NCI-H1092 treated with DMSO at 0.1 percent for 48 hours (cell line): ENCODE measurements at regions not wholly inside any gene's neighbourhood (a gene's known extent, or its start where the extent isn't known, plus 50 kb on each side); places are given as distances from the start of the nearest gene placed in this dataset.
A peak's percentile ranks its signal among the peaks of the same experiment; 100 is the strongest.

Experiments
- DNase-seq: peaks from one replicate; lab custom pipeline; 2025; lab: John Stamatoyannopoulos, UW

DNA sequence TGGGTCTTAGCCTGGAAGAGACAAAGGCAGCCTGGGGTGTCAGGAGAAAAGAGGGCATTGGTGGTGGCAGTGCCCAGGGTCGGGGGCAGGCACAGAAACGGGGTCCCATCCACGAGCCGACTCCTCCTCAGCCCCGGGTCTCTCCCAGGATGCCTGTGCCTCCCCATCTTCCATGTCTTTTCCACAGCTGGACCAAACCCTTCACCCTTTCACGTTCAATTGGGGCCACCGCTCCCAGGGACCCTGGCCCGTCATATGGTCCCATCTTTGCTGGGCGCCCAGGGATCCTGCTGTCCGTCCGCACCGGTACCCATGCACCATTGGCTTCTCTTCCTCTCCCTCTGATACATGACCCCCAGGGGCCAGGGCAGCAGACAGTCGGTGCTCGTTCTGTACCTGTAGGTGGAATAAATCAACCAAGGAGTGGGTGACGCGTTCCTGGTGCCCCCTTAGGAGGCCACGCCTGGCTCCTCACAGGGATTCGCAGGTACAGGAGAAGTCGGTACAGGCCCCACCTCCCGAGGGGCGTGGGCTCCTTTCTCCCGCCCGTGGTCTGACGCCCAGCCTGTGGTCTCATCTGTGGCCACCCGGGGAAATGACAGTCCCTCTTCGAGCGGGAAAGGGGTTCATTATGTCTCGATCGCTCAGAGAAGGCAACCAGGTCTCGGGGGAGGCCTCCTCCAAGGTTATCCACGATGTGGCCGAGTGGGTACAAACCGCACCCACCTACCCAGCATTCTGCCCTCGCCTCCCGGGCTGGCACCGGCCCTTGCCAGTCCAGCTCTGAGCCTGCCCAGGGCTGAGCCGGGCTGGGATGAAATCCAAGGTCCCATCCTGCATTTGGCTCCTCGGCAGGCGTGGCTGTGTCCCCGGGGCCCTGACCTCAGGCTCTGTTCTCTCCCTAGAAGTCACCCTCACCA lies 1493.6 kb downstream of the BRD1 start:
- DNase-seq = no peak

DNA sequence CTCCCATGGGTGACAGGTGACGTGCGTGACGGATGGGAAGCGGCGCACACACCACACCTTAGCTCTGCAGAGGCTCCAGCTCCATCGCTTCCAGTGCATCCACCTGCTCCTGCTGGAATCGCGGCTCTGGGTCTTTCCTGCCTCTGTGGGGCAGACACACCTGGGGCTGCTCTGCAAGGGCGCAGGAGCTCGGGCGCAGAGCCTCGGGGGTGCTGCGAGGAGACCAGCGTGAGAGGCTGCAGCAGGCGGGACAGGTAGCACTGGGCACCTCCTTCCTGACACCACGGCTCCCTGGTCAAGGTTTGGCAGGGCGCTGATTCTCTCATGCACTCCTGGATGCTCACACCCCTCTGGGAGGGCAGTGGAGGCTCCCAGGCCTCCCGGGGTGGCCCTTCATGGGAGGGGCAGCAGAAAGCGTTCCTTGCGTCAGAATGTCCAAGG lies 1494.3 kb downstream of the BRD1 start:
- DNase-seq = no peak

DNA sequence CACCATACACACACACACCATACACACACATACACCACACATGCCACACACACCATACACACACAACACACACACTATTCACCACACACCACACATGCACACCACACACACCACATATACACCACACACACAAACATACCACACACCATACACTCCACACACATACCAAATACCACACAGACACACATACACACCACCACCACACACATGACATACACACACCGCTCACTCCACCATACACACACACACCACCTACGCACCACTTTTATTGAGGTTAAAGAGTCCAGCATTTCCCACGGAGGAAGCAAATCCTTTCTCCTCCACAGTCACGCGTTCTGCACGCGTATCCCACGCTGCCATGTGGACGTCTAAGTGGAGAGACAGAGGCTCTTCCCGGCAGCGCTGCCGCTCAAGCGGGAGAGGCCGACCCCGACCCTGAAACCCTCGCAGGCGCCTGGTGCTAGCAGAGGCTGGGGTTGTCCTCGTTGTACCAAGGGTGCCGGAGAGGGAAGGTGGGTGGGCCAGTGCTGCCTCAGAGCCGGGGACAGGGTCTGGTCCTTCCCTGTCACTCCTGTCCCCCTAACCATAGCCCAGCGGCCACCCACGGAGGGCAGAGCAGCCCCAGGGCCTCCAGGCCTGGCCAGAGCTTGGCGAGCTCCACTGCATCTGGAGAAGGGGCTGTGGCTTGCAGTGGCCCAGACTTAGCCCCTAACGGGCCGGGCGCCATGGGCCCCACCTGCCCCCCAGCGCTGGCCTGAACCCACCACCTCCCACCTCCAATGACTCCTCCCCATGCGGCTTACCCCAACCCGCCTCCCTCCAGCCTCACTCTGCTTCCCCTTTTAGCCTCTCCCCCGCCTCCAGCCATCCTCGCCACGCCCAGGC lies 1495.0 kb downstream of the BRD1 start:
- DNase-seq = no peak

DNA sequence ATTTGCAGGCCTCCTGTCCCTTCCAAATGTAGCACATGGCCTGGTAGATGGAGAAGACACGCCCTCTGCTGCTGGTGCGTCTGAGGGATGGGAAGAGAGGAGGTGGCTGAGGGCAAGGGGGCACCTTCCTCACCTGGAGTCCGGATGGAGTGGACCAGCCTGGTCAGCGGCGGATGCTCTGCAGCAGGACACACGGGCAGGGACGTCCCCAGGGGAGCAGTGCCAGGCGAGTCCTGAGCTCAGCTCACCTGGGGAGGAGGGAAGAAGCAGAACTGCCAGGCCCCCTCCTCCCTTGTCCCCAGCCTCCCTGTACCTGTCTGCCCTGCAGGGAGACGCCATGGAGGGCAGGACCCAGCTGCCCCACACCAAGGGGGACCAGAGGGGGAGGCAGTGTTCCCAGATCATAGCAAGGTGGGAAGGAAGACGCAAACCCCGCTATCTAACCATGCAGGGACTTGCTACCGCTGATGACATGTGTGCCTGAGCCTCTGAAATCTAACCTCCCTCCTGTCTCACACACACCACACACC lies 1495.9 kb downstream of the BRD1 start:
- DNase-seq = no peak

DNA sequence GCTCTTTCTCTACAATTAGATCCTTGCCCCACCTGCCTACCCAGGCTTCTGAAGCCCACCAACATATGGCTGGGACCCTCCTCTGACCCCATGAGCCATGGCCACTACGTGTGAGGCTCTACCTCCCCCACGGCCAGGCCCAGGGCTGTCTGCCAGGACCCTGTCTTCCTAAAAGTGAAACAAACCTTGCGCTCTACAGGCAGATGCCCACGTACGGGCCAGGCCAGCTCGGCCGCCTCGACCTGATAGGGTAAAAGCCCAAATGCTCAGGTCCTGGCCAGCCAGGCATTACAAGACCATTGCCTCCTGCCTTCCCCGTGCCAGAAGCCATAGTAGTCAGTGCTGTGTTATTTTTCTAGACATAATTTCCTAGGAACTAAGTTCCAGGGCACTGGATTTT lies 1496.4 kb downstream of the BRD1 start:
- no peak for DNase-seq

DNA sequence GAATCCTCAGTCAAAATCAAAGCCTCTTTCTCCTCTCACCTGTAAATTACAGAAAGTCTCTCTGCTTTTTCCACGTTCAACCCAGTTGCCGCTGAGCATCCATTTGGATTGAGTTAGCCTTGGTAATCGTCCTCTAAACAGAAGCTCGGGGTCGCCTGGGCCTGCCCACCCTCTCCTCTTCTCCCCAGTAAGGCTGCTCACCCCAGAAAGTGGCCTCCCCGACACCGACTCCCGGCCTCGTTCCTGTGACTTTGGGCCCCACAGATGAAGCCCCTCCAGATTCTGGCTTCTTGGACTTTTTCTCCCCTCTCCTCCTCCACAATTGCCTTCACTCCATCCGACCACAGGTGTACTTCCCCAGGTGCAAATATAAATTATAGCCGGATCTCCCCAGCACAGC lies 1500.0 kb downstream of the BRD1 start:
- DNase-seq = no peak

DNA sequence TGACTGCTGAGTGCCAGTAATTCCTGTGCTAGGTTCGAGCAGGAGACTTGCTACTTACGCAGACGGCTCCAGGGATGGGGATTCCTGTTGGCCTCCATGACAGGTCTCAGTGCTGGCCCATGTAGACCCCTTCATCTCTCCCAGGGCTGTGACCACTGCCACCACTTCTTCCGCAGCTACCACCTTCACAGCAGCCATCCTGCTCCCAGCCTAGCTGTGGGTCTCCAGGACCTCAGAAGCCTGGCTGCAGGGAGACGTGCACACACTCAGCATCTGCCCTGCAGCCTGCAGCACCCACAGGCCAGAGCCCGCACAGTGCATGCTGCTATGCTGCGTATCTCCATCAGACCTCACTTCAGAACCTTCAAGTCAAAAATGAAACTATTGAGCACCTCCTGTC lies 1503.9 kb downstream of the BRD1 start:
- no peak for DNase-seq

DNA sequence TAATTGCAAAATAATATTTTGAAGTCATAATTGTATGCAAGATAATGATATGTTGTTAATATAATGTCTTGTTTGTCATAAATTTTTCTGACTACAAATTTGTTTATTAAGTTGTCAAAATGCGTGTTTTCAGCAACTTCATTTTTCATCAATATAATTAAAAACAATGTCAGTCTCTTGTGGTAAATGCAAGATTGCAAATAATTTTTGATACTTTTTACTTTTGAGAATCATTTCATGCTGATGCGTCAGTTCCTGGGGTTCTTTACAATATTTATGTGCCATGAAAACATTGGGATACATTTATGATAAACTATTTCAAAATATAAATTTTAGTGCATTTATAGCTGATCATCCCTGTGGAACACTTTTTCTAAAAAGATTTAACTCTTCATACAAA lies 1504.8 kb downstream of the BRD1 start:
- no peak for DNase-seq

DNA sequence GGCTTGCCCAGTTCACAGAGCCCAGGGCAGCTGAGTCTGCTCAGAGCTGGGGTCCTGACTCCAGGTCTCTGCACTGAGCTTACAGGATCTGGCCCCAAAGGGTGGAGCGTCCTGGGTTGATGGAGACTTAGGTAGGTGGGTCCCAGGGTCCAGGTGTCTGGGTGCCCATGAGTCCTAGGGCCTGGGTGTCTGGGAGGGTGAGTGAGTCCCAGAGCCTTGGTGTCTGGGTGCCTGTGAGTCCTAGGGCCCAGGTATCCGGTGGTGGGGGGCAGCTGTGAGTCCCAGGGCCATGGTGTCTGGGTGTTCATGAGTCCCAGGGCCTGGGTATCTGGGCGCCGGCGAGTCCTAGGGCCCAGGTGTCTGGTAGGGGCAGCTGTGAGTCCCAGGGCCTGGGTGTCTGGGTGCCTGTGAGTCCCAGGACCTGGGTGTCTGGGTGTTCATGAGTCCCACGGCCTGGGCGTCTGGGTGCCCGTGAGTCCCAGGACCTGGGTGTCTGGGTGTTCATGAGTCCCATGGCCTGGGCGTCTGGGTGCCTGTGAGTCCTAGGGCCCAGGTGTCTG lies 1505.6 kb downstream of the BRD1 start:
- DNase-seq = no peak

DNA sequence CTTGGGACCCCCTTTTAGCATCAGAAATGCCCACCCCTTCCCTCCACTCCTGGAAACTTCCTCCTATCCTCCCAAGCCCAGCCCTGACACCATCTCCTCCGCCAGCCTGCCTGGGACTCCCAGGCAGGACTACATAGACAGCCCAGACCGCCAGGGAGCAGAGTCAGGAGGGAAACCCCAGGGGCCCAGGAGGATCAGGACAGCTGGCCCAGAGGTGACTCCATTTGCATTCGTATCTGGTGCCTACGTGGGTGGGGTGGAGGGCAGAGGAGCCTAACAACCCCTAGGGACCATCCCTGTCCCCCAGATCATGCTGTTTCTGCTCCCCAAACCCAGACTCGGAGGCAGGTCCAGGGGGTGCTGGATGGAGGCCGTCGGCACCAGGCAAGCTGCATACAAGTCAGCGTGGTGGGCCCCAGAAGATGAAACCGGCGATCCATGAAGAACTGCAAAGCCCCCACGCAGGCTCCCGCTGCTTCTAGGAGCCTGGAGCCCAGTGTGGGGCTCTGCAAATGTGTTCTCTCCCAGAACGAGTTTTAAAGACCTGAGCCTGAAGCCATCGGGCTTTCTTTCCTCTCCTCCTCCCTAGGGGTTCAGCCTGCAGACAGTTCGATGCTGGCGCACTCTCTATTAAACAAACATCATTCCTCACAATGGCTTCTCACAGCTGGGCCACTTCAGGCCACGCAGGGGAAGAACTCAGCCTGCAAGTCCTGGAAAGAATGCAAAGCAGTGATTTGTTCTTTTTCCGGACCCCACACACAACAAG lies 1506.8 kb downstream of the BRD1 start:
- peak; percentile 12 for DNase-seq

DNA sequence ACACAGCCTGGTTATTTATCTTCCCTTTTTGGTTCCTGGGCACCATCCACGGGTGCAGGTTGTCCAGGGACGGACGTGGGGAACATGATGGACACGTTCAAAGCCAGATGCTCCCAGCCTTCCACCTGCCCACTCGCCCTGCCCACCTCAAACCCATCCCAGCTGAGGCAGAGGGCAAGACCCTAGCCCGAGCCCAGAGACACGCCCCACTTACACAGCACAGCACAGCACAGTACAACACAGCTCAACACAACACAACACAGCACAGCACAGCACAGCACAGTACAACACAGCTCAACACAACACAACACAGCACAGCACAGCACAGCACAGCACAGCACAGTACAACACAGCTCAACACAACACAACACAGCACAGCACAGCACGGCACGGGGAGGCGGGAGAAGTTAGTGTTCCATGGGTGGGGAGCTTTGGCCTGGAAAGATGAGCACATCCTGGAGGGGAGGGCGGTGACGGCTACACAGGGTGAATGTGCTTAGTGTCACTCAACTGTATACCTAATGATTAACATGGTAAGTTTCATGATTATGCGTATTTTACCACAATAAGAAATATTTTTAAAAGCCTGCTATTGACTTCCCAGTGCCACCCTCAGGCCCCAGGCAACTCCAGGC lies 1507.5 kb downstream of the BRD1 start:
- DNase-seq = no peak

DNA sequence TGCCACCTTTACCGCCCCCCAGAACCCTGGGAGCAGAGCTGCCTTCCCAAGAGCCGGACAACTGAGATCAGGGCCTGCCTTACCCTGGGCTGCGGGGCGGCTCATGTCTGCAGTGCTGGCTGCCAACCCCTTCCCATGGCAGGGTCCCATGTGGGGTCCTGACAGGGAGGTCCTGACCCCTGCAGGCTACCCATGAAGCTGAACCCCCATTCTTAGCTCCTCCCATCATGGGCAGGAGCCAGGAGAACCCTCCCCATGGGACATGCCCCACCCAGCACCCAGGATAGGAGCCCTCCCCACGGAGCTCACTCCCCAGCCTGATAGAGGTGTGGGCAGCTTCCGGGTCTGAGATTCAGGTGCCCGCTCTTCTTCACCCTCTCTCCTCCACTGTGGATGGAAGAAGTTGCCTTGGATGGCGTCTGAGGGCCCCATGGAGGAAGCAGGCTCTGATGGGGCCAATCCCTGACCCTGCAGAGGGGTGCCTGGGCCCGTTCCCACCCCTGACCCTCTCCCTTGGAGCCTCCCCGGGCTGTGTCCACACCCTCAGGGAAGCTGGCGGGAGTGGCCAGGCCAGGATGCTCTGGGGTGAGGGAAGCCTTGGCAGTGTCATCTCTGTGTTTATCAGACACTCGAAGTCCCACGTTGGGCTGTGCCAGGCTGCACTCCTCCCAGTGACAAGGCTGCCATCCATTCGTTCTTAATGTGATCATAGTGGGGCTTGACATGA lies 1508.2 kb downstream of the BRD1 start:
- DNase-seq = no peak

DNA sequence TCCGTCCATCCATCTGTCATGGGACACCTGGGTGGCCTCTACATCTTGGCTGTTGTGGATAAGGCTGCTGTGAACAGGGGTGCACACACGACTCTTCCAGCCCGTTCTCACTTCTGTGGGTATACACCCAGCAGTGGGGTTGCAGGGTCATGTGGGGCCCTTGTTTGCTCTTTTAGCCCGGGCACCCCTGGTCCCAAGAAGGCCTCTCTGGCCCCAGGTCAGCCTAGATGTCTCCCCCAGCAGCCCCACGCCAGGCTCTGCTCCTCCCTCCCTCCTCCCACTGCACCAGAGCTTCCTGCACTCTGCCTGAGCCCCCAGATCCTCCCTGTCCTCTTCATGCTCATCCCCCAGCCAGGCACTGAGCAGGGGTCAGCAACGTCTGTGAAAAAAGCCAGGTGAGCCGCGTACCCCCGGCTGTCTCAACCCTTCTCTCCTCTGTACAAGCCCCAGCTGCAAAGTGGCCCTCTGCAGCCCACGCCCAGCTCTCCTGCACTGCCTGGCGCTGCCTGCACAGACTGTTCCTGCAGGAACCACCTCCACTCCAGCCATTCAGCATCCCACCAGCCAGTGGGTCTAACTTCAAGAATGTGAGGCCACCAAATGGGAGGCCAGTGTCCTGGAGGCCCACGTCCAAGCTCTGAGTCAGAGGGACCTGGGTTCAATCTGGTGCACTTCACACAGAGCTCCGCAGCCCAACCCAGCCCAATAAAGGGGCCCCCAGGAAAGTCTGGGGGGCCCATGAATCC lies 1508.9 kb downstream of the BRD1 start:
- no peak for DNase-seq

DNA sequence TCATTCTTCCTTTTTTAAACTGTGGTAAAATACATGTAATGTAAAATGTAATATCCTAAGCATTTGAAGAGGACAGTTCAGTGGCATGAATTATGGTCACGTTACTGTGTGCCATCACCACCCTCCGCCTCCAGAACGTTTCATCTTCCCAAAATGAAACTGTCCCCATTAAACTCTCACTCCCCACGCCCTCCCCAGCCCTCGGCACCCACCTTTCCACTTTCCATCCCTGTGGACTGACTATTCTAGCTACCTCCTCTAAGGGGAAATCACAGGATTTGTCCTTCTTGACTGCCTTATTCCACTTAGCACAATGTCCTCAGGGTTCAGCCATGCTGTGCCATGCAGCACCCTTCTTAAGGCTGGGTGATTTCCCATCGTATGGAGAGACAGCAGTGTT lies 1509.5 kb downstream of the BRD1 start:
- DNase-seq = no peak

DNA sequence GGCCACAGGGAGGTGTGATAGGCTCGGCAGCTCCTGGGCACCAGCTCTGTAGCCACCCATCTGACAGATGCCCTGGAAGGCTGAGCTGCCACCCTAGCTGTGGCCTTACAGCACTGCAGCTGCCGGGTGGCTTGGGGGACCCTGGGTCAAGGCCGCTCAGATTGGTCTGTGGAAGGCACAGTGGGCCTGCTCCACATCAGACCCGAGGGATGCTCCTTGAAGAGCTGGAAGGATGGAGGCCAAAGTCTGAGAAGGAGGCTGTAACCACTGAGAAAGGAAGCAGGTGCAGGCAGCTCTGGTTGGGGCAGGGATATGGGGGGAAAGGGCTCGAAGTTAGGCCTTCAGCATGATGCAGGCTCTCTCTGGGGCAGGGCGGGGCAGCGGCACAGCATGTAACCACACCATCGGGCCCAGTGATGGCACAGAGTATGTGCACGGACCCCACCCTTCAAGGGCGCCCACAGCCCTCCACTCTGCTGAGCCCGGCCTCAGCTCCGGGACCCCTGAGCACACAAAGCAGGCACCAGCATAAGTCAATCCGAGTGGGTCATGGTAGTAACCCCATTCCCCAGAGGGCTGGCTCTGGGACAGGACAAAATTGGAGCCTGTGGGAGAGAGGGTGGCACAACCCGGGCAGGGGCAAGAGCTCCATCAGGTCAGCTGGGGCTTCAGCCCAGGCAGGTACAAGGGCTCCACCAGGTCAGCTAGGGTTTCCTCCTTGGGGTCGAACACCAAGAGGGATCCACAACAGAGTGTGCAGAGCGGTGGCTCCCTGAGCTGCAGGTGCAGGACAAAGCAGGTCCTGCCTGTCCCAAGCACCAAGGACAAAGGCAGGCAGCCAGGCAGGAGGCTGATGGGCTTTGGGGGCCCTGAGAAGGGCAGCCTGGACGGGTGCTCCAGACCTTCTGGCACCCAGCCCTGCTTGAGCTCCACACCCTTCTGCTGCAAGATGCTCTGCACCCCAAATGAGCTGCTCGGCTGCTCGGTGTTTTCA lies 1511.1 kb downstream of the BRD1 start:
- no peak for DNase-seq

DNA sequence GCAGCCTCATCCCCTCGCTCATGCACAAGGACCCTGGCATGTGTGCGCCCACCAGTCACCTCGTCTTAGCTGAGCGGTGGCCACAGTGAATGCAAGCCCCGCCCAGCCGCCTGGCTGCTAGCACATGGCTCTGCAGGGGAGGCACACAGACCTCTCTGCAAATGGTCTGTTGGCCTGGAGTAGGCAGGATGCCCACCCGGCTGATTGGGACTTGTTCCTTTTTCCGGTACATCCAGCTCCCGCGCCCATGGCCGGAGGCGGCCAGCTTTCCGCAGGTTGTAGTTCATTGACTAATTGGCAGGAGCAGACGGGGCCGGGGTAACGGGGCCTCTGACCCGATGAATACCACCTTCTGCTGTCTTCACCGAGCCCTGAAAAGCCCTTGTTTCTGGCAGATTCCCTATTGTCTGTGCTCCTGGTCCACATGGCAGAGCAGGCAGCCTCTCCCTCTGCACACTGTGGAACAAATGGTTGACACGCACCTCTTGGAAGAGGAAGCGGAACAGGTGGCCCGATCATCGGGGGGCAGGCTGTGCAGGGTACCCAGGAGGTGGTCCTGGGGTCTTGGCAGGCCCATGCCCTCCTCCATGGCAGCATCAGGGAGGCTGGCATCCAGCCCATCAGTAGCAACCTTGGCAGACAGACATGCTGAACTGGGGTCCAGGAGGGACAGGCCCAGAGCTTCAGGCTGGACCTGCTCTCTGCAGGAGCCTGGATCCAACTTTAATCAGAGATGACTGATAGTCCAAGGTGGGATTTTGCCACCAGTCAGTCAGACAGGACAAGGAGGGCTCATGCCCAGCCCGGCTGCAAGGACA lies 1512.0 kb downstream of the BRD1 start:
- DNase-seq = no peak

DNA sequence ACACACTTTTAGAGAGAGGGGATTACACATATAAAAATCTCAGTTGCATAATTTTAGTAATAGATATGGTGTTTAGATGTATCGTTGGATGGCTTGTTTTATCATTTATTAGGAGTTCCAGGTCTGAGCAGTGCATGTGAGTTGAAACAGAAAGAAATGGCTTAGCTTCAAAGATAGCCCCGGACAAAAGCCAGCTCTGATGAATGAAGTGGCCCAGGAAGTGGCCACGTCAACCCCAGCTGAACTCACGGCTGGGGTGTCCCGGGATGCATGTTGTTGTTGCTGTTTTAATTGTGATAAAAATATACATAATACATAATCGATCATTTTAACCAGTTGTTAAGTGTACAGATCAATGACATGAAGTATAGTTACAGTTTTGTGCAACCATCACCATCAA lies 1513.6 kb downstream of the BRD1 start:
- no peak for DNase-seq
